ENCODE measurements at regions not wholly inside any gene's neighbourhood (a gene's known extent, or its start where the extent isn't known, plus 50 kb on each side); places are given as distances from the start of the nearest gene placed in this dataset.
A peak's percentile ranks its signal among the peaks of the same experiment; 100 is the strongest.

GRCh38 chr10:3312403-3312940 is 139.9 kb upstream of the PITRM1 start:
- DNase-seq (no peak), ATAC-seq (no peak)
- Histone ChIP-seq H3K27ac (ENCODE audit: low read length) (no peak overlapping the region), H3K27me3 (ENCODE audit: control insufficient read depth, insufficient read depth) (no peaks in the 10 kb centered on the region), H3K4me1 (ENCODE audit: control insufficient read depth, insufficient read depth, low read length) (peaks cover 1% of the 10 kb centered on the region), H3K9me3 (ENCODE audit: control insufficient read depth, low read length) (no peaks in the 10 kb centered on the region), H3K4me3 (ENCODE audit: low read length) (no peak overlapping the region)
- 84% methylated on average over 12 of the region's 12 CpGs for WGBS
- intact Hi-C loops (cut with DNase I) = no loop called here

- H3K27me3 ChIP-seq (ENCODE audit: control insufficient read depth, insufficient read depth) = no peaks in the 10 kb centered on the region
- 76% methylated on average over 8 of the region's 8 CpGs for WGBS
These were observed 137.6 kb upstream of the PITRM1 start for GRCh38 chr10:3310016-3310784.

DNA sequence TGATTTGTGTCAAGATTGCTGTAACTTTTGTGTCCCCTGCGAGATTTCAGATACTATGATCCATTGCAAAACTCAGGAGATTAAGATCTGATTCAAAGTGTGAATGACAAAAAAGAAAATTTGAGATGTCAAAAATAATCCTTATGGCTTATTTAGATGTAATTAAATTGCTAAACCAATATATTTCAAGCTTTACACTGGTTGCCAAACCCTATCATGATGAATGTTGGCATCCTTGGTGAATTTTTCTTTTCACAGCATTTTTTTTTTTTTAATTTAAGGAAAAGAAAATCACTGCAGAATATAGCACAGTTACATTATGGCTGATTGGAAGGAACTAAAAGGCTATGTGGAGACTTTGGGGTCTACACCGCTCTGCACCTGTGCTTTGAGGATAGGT is 133.5 kb upstream of the PITRM1 start:
- Histone ChIP-seq H3K4me3 (ENCODE audit: low read length) (no peak overlapping the region), H3K4me1 (ENCODE audit: control insufficient read depth, insufficient read depth, low read length) (peaks cover under 1% of the 10 kb centered on the region), H3K9me3 (ENCODE audit: control insufficient read depth, low read length) (no peaks in the 10 kb centered on the region), H3K27ac (ENCODE audit: low read length) (no peak overlapping the region), H3K27me3 (ENCODE audit: control insufficient read depth, insufficient read depth) (no peaks in the 10 kb centered on the region)
- intact Hi-C loops (cut with DNase I) = no loop called here
- DNase-seq = no peak
- WGBS = 96% methylated on average over 2 of the region's 2 CpGs
- no peak for ATAC-seq

More at GRCh38 chr10:3310016-3310784, 137.6 kb upstream of the PITRM1 start:
- DNase-seq (no peak), ATAC-seq (no peak)
- no peak overlapping the region for H3K4me3 ChIP-seq (ENCODE audit: low read length)
- H3K4me1 ChIP-seq (ENCODE audit: control insufficient read depth, insufficient read depth, low read length) = peaks cover 1% of the 10 kb centered on the region
- H3K27ac ChIP-seq (ENCODE audit: low read length) = no peak overlapping the region
- no peaks in the 10 kb centered on the region for H3K9me3 ChIP-seq (ENCODE audit: control insufficient read depth, low read length)
- intact Hi-C loops (cut with DNase I) = no loop called here

GRCh38 chr10:3295582-3296151 is 123.1 kb upstream of the PITRM1 start:
- Histone ChIP-seq H3K27ac (ENCODE audit: low read length) (no peak overlapping the region), H3K27me3 (ENCODE audit: control insufficient read depth, insufficient read depth) (no peaks in the 10 kb centered on the region), H3K4me1 (ENCODE audit: control insufficient read depth, insufficient read depth, low read length) (no peaks in the 10 kb centered on the region), H3K9me3 (ENCODE audit: control insufficient read depth, low read length) (no peaks in the 10 kb centered on the region), H3K4me3 (ENCODE audit: low read length) (no peak overlapping the region)
- intact Hi-C loops (cut with DNase I) = no loop called here
- 89% methylated on average over 14 of the region's 14 CpGs for WGBS
- DNase-seq (no peak), ATAC-seq (no peak)

DNA sequence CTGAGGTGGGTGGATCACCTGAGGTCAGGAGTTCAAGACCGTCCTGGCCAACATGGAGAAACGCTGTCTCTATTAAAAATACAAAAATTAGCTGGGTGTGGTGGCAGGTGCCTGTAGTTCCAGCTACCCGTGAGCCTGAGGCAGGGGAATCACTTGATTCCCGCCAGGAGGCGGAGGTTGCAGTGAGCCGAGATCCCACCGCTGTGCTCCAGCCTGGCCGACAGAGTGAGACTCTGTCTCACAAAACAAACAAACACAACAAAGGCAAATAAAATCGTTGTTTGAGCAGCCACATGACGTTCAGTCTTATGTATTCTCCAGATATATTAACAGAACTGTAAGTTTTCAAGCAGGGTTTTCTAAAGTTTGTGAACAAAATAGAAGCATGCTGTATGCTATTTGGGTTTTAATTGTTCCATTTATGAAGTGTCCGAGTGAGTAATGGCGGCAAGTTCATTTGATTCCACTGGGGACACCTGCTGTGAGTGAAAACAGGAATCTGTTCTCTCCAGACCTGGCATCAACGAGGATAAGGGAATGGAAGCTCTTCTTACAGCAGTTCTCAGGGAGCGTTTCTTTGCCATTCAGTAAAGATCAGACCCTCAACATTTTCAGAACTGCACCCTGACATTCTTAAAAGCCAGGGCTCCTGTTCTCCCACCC is 122.5 kb upstream of the PITRM1 start:
- Histone ChIP-seq H3K27me3 (ENCODE audit: control insufficient read depth, insufficient read depth) (no peaks in the 10 kb centered on the region), H3K4me1 (ENCODE audit: control insufficient read depth, insufficient read depth, low read length) (no peaks in the 10 kb centered on the region), H3K9me3 (ENCODE audit: control insufficient read depth, low read length) (no peaks in the 10 kb centered on the region), H3K4me3 (ENCODE audit: low read length) (no peak overlapping the region), H3K27ac (ENCODE audit: low read length) (no peak overlapping the region)
- ATAC-seq (no peak), DNase-seq (no peak)
- WGBS = 91% methylated on average over 14 of the region's 14 CpGs
- intact Hi-C loops (cut with DNase I) = no loop called here

- DNase-seq (no peak), ATAC-seq (no peak)
- intact Hi-C loops (cut with DNase I) = no loop called here
- Histone ChIP-seq H3K4me1 (ENCODE audit: control insufficient read depth, insufficient read depth, low read length) (no peaks in the 10 kb centered on the region), H3K4me3 (ENCODE audit: low read length) (no peak overlapping the region), H3K9me3 (ENCODE audit: control insufficient read depth, low read length) (no peaks in the 10 kb centered on the region), H3K27me3 (ENCODE audit: control insufficient read depth, insufficient read depth) (no peaks in the 10 kb centered on the region), H3K27ac (ENCODE audit: low read length) (no peak overlapping the region)
- WGBS = 84% methylated on average over 19 of the region's 19 CpGs
These were observed 121.2 kb upstream of the PITRM1 start for GRCh38 chr10:3293581-3294431.

GRCh38 chr10:3292636-3293035 is 120.1 kb upstream of the PITRM1 start:
- Histone ChIP-seq H3K27me3 (ENCODE audit: control insufficient read depth, insufficient read depth) (no peaks in the 10 kb centered on the region), H3K4me1 (ENCODE audit: control insufficient read depth, insufficient read depth, low read length) (no peaks in the 10 kb centered on the region), H3K9me3 (ENCODE audit: control insufficient read depth, low read length) (no peaks in the 10 kb centered on the region), H3K27ac (ENCODE audit: low read length) (no peak overlapping the region), H3K4me3 (ENCODE audit: low read length) (no peak overlapping the region)
- no peak for ATAC-seq
- WGBS = 85% methylated on average over 8 of the region's 8 CpGs
- intact Hi-C loops (cut with DNase I) = no loop called here
- no peak for DNase-seq

GRCh38 chr10:3290550-3290949 is 118.0 kb upstream of the PITRM1 start:
- WGBS = 74% methylated on average over 12 of the region's 12 CpGs
- Histone ChIP-seq H3K9me3 (ENCODE audit: control insufficient read depth, low read length) (no peaks in the 10 kb centered on the region), H3K4me3 (ENCODE audit: low read length) (no peak overlapping the region), H3K27me3 (ENCODE audit: control insufficient read depth, insufficient read depth) (no peaks in the 10 kb centered on the region), H3K4me1 (ENCODE audit: control insufficient read depth, insufficient read depth, low read length) (no peaks in the 10 kb centered on the region), H3K27ac (ENCODE audit: low read length) (no peak overlapping the region)
- DNase-seq (no peak), ATAC-seq (peak in 1 of 2 donors; percentile 16)
- intact Hi-C loops (cut with DNase I) = no loop called here

GRCh38 chr10:3287572-3288445 is 115.2 kb upstream of the PITRM1 start:
- Histone ChIP-seq H3K4me3 (ENCODE audit: low read length) (no peak overlapping the region), H3K27me3 (ENCODE audit: control insufficient read depth, insufficient read depth) (no peaks in the 10 kb centered on the region), H3K9me3 (ENCODE audit: control insufficient read depth, low read length) (no peaks in the 10 kb centered on the region), H3K4me1 (ENCODE audit: control insufficient read depth, insufficient read depth, low read length) (no peaks in the 10 kb centered on the region), H3K27ac (ENCODE audit: low read length) (no peak overlapping the region)
- intact Hi-C loops (cut with DNase I) = no loop called here
- DNase-seq (no peak), ATAC-seq (peak in 1 of 2 donors; percentile 40)
- WGBS = 89% methylated on average over 42 of the region's 42 CpGs

- H3K4me1 ChIP-seq (ENCODE audit: control insufficient read depth, insufficient read depth, low read length) = no peaks in the 10 kb centered on the region
- WGBS = 94% methylated on average over 1 of the region's 1 CpG
- ATAC-seq (no peak), DNase-seq (no peak)
- H3K27me3 ChIP-seq (ENCODE audit: control insufficient read depth, insufficient read depth) = no peaks in the 10 kb centered on the region
- intact Hi-C loops (cut with DNase I) = no loop called here
- H3K4me3 ChIP-seq (ENCODE audit: low read length) = no peak overlapping the region
- no peak overlapping the region for H3K27ac ChIP-seq (ENCODE audit: low read length)
- no peaks in the 10 kb centered on the region for H3K9me3 ChIP-seq (ENCODE audit: control insufficient read depth, low read length)
These were observed 110.1 kb upstream of the PITRM1 start for GRCh38 chr10:3282674-3283017.
